ENCODE measurements at regions not wholly inside any gene's neighbourhood (a gene's known extent, or its start where the extent isn't known, plus 50 kb on each side); places are given as distances from the start of the nearest gene placed in this dataset.

DNA sequence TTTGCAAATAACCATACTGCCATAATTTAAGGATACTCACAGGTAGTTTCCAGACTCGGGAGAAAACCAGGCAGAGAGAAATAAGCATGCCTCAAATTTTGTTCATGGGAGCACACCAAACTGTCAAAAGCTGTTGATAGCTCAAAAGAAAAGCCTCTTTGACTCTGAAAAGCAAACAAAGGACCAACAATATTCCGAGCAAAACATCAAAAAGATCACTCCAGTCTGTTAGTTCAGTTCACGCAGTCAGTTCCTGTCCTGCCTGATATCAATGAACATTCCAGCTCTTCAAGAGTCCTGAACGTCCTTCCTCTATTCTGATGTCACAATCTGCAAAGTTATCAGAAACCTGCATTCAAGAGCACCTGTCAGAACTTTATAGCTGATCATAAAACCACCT lies 78.7 kb downstream of the RRM2 start:
- Histone ChIP-seq H2AFZ (ENCODE audit: insufficient read depth, low read depth, low read length, poor library complexity, severe bottlenecking) (no peak overlapping the region), H3K9ac (ENCODE audit: insufficient read depth, low read length, poor library complexity, severe bottlenecking) (no peak overlapping the region), H3K4me3 (replicated peaks in 1 of 3; ENCODE audit: low read depth in 2 of 3, low read length in 3 of 3) (no peak overlapping the region), H3K4me1 (ENCODE audit: control insufficient read depth in 1 of 2, insufficient read depth in 2 of 2, low read length in 2 of 2) (no peaks in the 10 kb centered on the region), H3K4me2 (replicated peaks; ENCODE audit: extremely low read depth, low read length, poor library complexity, severe bottlenecking) (no peak overlapping the region), H4K20me1 (ENCODE audit: insufficient read depth, low read length) (no peaks in the 10 kb centered on the region), H3K79me2 (ENCODE audit: insufficient read depth, low read length) (no peaks in the 10 kb centered on the region), H3K9me3 (replicated peaks in 1 of 2; ENCODE audit: control insufficient read depth in 1 of 2, insufficient read depth in 1 of 2, low read length in 2 of 2) (peaks cover 0 to 16% of the 10 kb centered on the region in 2 donors), H3K36me3 (replicated peaks in 1 of 2; ENCODE audit: control insufficient read depth in 1 of 2, insufficient read depth in 2 of 2, low read length in 2 of 2) (peaks cover 5% of the 10 kb centered on the region in 2 donors), H3K27ac (ENCODE audit: low read depth in 1 of 2, low read length in 2 of 2) (no peak overlapping the region), H3K27me3 (ENCODE audit: control insufficient read depth in 2 of 2, insufficient read depth in 2 of 2, low read length in 2 of 2) (no peaks in the 10 kb centered on the region)
- no peak overlapping the region for H3K27ac Mint-ChIP-seq
- H3K36me3 Mint-ChIP-seq, result peaks cover 31 to 67% of the 10 kb centered on the region in 2 donors
- H3K9me3 Mint-ChIP-seq, result peaks cover 0 to 10% (median 3%) of the 10 kb centered on the region in 7 donors
- TF ChIP-seq CTCF (IDR thresholded peaks at IDR 0.05), result no peak
- H3K4me3 Mint-ChIP-seq, result no peak overlapping the region
- H3K27me3 Mint-ChIP-seq (ENCODE audit: low read depth in 3 of 3), result peaks cover 0 to 2% (median 0%) of the 10 kb centered on the region in 3 donors
- DNase-seq, result no peak
- 81% methylated on average over 4 of the region's 4 CpGs for WGBS (ENCODE audit: insufficient coverage)
- H3K4me1 Mint-ChIP-seq, result no peaks in the 10 kb centered on the region
- intact Hi-C loops (cut with micrococcal nuclease), result no loop called here

DNA sequence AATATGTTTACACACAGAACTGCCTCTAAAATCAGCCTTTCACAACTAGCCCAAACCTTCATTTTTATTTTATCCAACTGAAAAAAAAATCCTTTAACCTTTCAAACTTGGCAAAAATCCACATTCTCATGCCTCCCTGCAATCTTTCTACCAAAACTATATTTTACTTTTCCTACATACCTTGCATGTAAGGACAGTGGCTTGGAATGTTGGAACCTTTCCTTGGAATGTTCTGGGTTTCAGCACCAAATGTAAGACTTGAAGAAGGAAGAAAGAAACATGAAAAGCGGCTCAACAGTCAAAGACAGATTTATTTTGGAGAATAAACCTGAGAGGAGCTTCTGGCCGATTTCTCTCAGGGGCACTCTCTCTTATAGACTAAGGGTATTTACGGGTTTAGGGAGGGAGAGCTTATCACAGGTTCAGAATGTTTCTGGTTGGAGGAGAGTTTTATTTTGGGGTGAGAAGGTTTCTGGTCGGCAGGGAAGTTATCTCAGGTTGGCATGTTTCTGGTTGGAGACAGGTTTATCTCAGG lies 79.7 kb downstream of the RRM2 start:
- H3K27ac Mint-ChIP-seq, result peak overlapping the region in 1 of 7 donors; percentile 22
- peaks cover 0 to 2% (median 0%) of the 10 kb centered on the region in 3 donors for H3K27me3 Mint-ChIP-seq (ENCODE audit: low read depth in 3 of 3)
- Histone ChIP-seq H4K20me1 (ENCODE audit: insufficient read depth, low read length) (no peaks in the 10 kb centered on the region), H3K4me2 (replicated peaks; ENCODE audit: extremely low read depth, low read length, poor library complexity, severe bottlenecking) (no peak overlapping the region), H3K4me3 (replicated peaks in 1 of 3; ENCODE audit: low read depth in 2 of 3, low read length in 3 of 3) (no peak overlapping the region), H3K79me2 (ENCODE audit: insufficient read depth, low read length) (no peaks in the 10 kb centered on the region), H3K27me3 (ENCODE audit: control insufficient read depth in 2 of 2, insufficient read depth in 2 of 2, low read length in 2 of 2) (no peaks in the 10 kb centered on the region), H3K9ac (ENCODE audit: insufficient read depth, low read length, poor library complexity, severe bottlenecking) (no peak overlapping the region), H3K27ac (ENCODE audit: low read depth in 1 of 2, low read length in 2 of 2) (no peak overlapping the region), H3K4me1 (ENCODE audit: control insufficient read depth in 1 of 2, insufficient read depth in 2 of 2, low read length in 2 of 2) (no peaks in the 10 kb centered on the region), H2AFZ (ENCODE audit: insufficient read depth, low read depth, low read length, poor library complexity, severe bottlenecking) (no peak overlapping the region), H3K36me3 (replicated peaks in 1 of 2; ENCODE audit: control insufficient read depth in 1 of 2, insufficient read depth in 2 of 2, low read length in 2 of 2) (peaks cover 4 to 10% of the 10 kb centered on the region in 2 donors), H3K9me3 (replicated peaks in 1 of 2; ENCODE audit: control insufficient read depth in 1 of 2, insufficient read depth in 1 of 2, low read length in 2 of 2) (peaks cover 0 to 9% of the 10 kb centered on the region in 2 donors)
- H3K4me1 Mint-ChIP-seq, result no peaks in the 10 kb centered on the region
- H3K9me3 Mint-ChIP-seq, result peaks cover 0 to 10% (median 3%) of the 10 kb centered on the region in 7 donors
- intact Hi-C loops (cut with micrococcal nuclease), result no loop called here
- H3K4me3 Mint-ChIP-seq, result no peak overlapping the region
- whole genome bisulfite sequencing (ENCODE audit: insufficient coverage), result 88% methylated on average over 4 of the region's 4 CpGs
- peaks cover 39 to 61% of the 10 kb centered on the region in 2 donors for H3K36me3 Mint-ChIP-seq
- no peak for TF ChIP-seq CTCF (IDR thresholded peaks at IDR 0.05)
- no peak for DNase-seq

Measured in CD14-positive monocyte (primary cell).